Activated B cell treated with CpG ODN at 0.5 μM for 24 hours (primary cell): ENCODE measurements at regions not wholly inside any gene's neighbourhood (a gene's known extent, or its start where the extent isn't known, plus 50 kb on each side); places are given as distances from the start of the nearest gene placed in this dataset.

Experiments
- ATAC-seq: fragments of 200-7000 bp; cut with Tn5 transposase; one replicate; pipeline ENCODE4 v1.10.0; 2021; ENCODE audit warnings: low read depth, mild to moderate bottlenecking, moderate library complexity
- CTCF ChIA-PET: fragments of 350-600 bp; sonication (Branson Sonifier 250); formaldehyde crosslinking; loops from one replicate; lab custom pipeline; 2021; ENCODE audit warnings: antibody characterized with exemption; lab: Charles Lee
- POLR2A ChIA-PET: fragments of 350-600 bp; sonication (Branson Sonifier 250); formaldehyde crosslinking; loops from one replicate; lab custom pipeline; 2021; ENCODE audit warnings: antibody characterized with exemption; lab: Charles Lee
- DNase-seq: peaks from one replicate; pipeline ENCODE4 v3.0.0; 2022
- H3K27ac Mint-ChIP-seq: one replicate; pipeline ENCODE4 v1.8.0; 2020; ENCODE audit warnings: mixed read lengths
- H3K27me3 Mint-ChIP-seq: one replicate; pipeline ENCODE4 v1.8.0; 2021; ENCODE audit warnings: mixed read lengths
- H3K36me3 Mint-ChIP-seq: one replicate; pipeline ENCODE4 v1.8.0; 2021; ENCODE audit warnings: low read depth, mixed read lengths
- H3K4me1 Mint-ChIP-seq: one replicate; pipeline ENCODE4 v1.8.0; 2021; ENCODE audit warnings: mixed read lengths
- H3K4me3 Mint-ChIP-seq: one replicate; pipeline ENCODE4 v1.8.0; 2020; ENCODE audit warnings: mild to moderate bottlenecking, mixed read lengths
- H3K9me3 Mint-ChIP-seq: one replicate; pipeline ENCODE4 v1.8.0; 2020; ENCODE audit warnings: mixed read lengths
- intact Hi-C: fragments of 100-400 bp; cut with micrococcal nuclease; formaldehyde crosslinking; loops from one replicate; pipeline ENCODE4 v1.15.1; 2024
- TF ChIP-seq, protein P1 (sequence below): fragments of 200-600 bp; IDR thresholded peaks from one replicate; pipeline ENCODE4 v1.8.0; 2022; ENCODE audit warnings: antibody characterized with exemption, mild to moderate bottlenecking

DNA sequence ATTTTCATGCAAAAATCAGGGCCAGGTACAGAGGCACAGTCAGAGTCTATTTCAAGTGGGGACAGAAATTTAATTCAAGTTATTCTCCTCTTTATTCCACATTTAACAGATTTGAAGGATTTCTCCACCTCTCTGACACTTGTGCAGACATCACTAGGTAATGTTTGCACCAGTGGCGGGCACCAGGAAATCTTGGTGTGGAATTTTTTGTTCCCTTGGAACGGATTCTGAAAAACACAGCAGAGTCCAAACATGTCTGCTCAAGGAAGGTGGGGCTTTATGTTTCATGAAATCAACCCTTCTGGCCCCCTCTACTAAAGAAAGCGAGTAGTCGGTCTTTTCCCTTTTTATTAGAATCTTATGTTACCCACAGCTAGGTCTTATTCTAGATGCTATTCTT, 271.2 kb upstream of the MDFIC2 start:
- peaks cover 13% of the 10 kb centered on the region for H3K27me3 Mint-ChIP-seq
- no peaks in the 10 kb centered on the region for H3K4me1 Mint-ChIP-seq
- no peaks in the 10 kb centered on the region for H3K9me3 Mint-ChIP-seq
- TF ChIP-seq, protein P1, sequence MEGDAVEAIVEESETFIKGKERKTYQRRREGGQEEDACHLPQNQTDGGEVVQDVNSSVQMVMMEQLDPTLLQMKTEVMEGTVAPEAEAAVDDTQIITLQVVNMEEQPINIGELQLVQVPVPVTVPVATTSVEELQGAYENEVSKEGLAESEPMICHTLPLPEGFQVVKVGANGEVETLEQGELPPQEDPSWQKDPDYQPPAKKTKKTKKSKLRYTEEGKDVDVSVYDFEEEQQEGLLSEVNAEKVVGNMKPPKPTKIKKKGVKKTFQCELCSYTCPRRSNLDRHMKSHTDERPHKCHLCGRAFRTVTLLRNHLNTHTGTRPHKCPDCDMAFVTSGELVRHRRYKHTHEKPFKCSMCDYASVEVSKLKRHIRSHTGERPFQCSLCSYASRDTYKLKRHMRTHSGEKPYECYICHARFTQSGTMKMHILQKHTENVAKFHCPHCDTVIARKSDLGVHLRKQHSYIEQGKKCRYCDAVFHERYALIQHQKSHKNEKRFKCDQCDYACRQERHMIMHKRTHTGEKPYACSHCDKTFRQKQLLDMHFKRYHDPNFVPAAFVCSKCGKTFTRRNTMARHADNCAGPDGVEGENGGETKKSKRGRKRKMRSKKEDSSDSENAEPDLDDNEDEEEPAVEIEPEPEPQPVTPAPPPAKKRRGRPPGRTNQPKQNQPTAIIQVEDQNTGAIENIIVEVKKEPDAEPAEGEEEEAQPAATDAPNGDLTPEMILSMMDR, result no peak
- intact Hi-C loops, result no loop called here
- H3K36me3 Mint-ChIP-seq, result no peaks in the 10 kb centered on the region
- no peak overlapping the region for H3K4me3 Mint-ChIP-seq
- no peak for DNase-seq
- no peak for ATAC-seq
- H3K27ac Mint-ChIP-seq, result no peak overlapping the region
- ChIA-PET CTCF (no interaction called here), POLR2A (no interaction called here)

DNA sequence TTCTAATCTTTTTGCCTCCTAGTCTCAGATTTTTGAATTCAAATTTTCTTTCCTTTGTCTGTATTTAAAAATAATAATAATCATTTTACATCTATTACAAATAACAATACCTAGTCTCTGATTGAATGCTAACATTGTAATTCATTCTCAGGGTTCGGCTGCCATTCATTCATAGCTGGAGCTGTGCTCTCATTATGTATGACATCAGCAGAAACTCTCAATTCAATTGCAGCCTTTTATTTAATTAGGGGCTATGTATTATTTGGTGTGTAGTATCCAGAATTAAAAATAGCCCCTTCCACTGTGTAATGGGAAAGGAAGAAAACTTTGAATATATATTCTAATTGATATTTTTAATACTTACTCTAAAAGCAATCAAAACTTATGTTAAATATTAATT, 270.4 kb upstream of the MDFIC2 start:
- Mint-ChIP-seq H3K4me3 (no peak overlapping the region), H3K27ac (no peak overlapping the region)
- intact Hi-C loops, result no loop called here

DNA sequence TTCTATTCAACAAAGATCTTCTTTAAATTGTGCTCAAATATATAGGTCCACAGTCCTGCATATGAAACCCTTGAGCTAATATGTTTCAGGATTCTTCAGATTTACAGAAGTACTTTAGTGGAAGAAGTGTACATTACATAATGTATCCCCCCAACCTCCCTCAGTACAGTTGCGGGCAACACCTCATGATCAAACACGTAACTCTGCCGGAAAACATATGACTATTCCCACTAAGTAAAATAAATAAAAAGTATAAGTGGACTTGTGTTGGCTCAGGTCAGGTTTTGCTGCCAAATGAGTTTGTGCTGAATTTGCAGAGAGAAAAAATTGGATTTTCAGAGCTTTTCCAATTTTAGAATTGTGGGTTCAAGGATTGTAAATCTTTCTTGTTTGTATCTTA, 267.6 kb upstream of the MDFIC2 start:
- TF ChIP-seq, protein P1, result no peak
- Mint-ChIP-seq H3K4me1 (no peaks in the 10 kb centered on the region), H3K27me3 (peaks cover 23% of the 10 kb centered on the region), H3K27ac (no peak overlapping the region), H3K9me3 (no peaks in the 10 kb centered on the region), H3K4me3 (no peak overlapping the region), H3K36me3 (no peaks in the 10 kb centered on the region)
- intact Hi-C loops, result no loop called here
- POLR2A ChIA-PET, result no interaction called here
- ATAC-seq, result no peak
- no peak for DNase-seq
- CTCF ChIA-PET, result no interaction called here

More for the DNA sequence above, 270.4 kb upstream of the MDFIC2 start:
- CTCF ChIA-PET, result no interaction called here
- Mint-ChIP-seq H3K36me3 (no peaks in the 10 kb centered on the region), H3K9me3 (no peaks in the 10 kb centered on the region), H3K4me1 (no peaks in the 10 kb centered on the region), H3K27me3 (peaks cover 20% of the 10 kb centered on the region)
- TF ChIP-seq, protein P1, result no peak
- POLR2A ChIA-PET, result no interaction called here
- no peak for DNase-seq
- no peak for ATAC-seq

DNA sequence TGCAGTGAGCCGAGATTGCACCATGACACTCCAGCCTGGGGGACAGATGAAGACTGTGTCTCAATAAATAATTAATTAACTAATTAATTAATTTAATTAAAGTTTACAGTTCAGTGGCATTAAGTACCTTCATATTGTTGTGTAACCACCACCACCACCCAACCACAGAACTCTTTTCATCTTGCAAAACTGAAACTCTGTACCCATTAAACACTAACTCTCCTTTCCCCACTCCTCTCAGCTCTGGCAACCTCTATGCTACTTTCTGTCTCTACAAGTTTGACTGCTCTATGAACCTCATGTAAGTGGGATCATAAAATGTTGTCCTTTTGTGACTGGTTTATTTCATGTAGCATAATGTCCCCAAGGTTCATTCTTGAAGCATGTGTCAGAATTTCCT, 259.3 kb upstream of the MDFIC2 start:
- ChIA-PET POLR2A (no interaction called here), CTCF (no interaction called here)
- intact Hi-C loops, result no loop called here
- DNase-seq, result no peak
- H3K27ac Mint-ChIP-seq, result no peak overlapping the region
- TF ChIP-seq, protein P1, result no peak
- no peaks in the 10 kb centered on the region for H3K4me1 Mint-ChIP-seq
- H3K4me3 Mint-ChIP-seq, result no peak overlapping the region
- no peaks in the 10 kb centered on the region for H3K36me3 Mint-ChIP-seq
- H3K27me3 Mint-ChIP-seq, result peaks cover 8% of the 10 kb centered on the region
- no peak for ATAC-seq
- H3K9me3 Mint-ChIP-seq, result no peaks in the 10 kb centered on the region

DNA sequence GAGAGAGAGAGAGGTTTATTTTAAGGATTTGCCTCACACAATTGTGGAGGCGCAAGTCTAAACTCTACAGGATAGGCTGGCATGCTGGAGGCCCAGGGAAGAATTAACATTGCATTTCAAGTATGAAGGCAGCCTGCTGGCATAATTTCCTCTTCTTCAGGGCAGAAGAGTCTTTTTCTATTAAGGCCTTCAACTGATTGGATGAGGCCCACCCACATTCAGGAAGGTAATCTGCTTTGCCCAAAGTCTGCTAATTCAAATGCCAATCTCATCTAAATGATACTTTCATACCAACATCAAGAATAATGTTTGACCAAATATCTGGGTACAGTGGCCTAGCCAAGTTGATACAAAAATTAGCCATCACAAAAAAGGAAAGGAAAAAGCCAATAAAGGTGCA, 258.1 kb upstream of the MDFIC2 start:
- DNase-seq (no peak), ATAC-seq (no peak)
- H3K27me3 Mint-ChIP-seq, result peaks cover 4% of the 10 kb centered on the region
- TF ChIP-seq, protein P1, result no peak
- H3K36me3 Mint-ChIP-seq, result no peaks in the 10 kb centered on the region
- H3K9me3 Mint-ChIP-seq, result no peaks in the 10 kb centered on the region
- H3K27ac Mint-ChIP-seq, result no peak overlapping the region
- POLR2A ChIA-PET, result no interaction called here
- CTCF ChIA-PET, result no interaction called here
- intact Hi-C loops, result no loop called here
- no peak overlapping the region for H3K4me3 Mint-ChIP-seq
- H3K4me1 Mint-ChIP-seq, result no peaks in the 10 kb centered on the region
